ENCODE measurements at regions not wholly inside any gene's neighbourhood (a gene's known extent, or its start where the extent isn't known, plus 50 kb on each side); places are given as distances from the start of the nearest gene placed in this dataset.

DNA sequence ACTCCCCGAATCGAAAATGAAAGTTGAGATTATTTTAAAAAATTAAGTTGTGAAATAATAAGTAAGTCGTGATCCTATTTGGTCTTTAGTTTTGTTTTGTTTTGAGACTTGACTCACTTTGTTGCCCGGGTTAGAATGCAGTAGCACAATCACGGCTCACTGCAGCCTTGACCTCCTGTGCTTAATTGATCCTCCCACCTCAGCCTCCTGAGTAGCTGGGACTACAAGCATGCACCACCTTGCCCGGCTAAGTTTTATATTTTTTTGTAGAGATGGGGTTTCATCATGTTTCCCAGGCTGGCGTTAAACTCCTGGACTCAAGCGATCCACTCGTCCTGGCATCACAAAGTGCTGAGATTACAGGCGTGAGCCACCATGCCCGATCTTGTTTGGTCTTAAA is 326.2 kb downstream of the MYCN start:
- no peak for FAIRE-seq

DNA sequence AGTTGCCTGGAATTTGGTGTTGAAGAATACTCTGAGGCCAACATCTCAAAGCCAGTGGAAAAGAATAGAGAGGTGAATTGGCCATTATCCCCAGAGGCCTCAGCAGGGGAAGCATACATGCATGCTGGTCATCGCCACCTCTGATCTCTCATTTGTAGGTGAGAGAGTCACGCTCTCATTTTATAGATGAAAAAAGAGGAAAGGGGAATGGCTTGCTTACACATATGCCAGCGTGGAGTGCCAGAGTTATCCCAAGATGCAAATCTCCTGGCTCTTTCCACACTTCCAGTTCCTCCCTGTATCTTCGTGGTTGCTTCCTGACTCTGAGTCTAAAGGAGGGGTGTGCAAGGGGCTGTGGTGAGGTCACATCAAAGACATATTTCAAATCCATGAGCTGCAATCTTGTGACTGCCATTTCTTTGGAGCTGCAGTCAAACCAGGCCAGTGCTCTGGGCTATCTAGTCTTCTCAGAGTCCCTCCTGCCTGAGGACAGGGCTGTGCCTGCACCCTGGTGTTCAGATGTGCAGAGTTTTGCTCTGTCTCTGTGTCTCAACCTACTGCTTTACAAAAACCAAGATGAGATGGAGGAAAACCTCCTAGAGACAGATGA is 324.7 kb downstream of the MYCN start:
- FAIRE-seq (no peak), DNase-seq (ENCODE audit: low read depth) (no peak)
- Histone ChIP-seq H3K36me3 (ENCODE audit: control insufficient read depth, insufficient read depth, low read length) (no peaks in the 10 kb centered on the region), H3K4me3 (ENCODE audit: low read depth, low read length) (no peak overlapping the region), H3K27me3 (ENCODE audit: control insufficient read depth, insufficient read depth, low read length) (peaks cover 4% of the 10 kb centered on the region)
- TF ChIP-seq, protein P1, sequence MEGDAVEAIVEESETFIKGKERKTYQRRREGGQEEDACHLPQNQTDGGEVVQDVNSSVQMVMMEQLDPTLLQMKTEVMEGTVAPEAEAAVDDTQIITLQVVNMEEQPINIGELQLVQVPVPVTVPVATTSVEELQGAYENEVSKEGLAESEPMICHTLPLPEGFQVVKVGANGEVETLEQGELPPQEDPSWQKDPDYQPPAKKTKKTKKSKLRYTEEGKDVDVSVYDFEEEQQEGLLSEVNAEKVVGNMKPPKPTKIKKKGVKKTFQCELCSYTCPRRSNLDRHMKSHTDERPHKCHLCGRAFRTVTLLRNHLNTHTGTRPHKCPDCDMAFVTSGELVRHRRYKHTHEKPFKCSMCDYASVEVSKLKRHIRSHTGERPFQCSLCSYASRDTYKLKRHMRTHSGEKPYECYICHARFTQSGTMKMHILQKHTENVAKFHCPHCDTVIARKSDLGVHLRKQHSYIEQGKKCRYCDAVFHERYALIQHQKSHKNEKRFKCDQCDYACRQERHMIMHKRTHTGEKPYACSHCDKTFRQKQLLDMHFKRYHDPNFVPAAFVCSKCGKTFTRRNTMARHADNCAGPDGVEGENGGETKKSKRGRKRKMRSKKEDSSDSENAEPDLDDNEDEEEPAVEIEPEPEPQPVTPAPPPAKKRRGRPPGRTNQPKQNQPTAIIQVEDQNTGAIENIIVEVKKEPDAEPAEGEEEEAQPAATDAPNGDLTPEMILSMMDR (IDR thresholded peaks at IDR 0.05; ENCODE audit: insufficient read depth, low read length, severe bottlenecking) = no peak

More for the DNA sequence above, 326.2 kb downstream of the MYCN start:
- Histone ChIP-seq H3K4me3 (ENCODE audit: low read depth, low read length) (no peak overlapping the region), H3K27me3 (ENCODE audit: control insufficient read depth, insufficient read depth, low read length) (peaks cover 2% of the 10 kb centered on the region), H3K36me3 (ENCODE audit: control insufficient read depth, insufficient read depth, low read length) (no peaks in the 10 kb centered on the region)
- TF ChIP-seq, protein P1 (IDR thresholded peaks at IDR 0.05; ENCODE audit: insufficient read depth, low read length, severe bottlenecking) = no peak
- DNase-seq (ENCODE audit: low read depth) = no peak

DNA sequence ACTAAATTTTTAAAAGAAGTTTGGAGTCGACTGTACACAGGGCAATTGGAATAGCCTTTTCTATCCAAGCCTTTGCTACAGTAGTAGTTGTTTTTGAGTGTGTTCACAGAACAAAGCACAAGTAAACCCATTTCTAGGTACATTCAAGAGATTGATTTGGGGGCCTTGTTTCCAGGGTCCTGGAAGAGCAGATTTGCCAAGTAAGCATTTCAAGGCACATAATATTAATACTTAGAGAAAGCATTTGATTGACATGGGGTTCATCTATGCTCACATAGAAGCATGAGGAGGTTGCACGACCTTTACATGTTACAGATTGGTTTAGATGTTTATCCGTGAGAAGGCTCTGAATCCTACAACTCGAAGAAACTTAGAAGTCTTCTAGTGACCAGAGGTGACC is 324.1 kb downstream of the MYCN start:
- no peak overlapping the region for H3K4me3 ChIP-seq (ENCODE audit: low read depth, low read length)
- peaks cover 4% of the 10 kb centered on the region for H3K27me3 ChIP-seq (ENCODE audit: control insufficient read depth, insufficient read depth, low read length)
- FAIRE-seq = no peak
- H3K36me3 ChIP-seq (ENCODE audit: control insufficient read depth, insufficient read depth, low read length) = no peaks in the 10 kb centered on the region
- no peak for DNase-seq (ENCODE audit: low read depth)
- TF ChIP-seq, protein P1 (IDR thresholded peaks at IDR 0.05; ENCODE audit: insufficient read depth, low read length, severe bottlenecking) = no peak

- no peak for FAIRE-seq
- Histone ChIP-seq H3K36me3 (ENCODE audit: control insufficient read depth, insufficient read depth, low read length) (no peaks in the 10 kb centered on the region), H3K27me3 (ENCODE audit: control insufficient read depth, insufficient read depth, low read length) (peaks cover 4% of the 10 kb centered on the region), H3K4me3 (ENCODE audit: low read depth, low read length) (no peak overlapping the region)
- TF ChIP-seq, protein P1 (IDR thresholded peaks at IDR 0.05; ENCODE audit: insufficient read depth, low read length, severe bottlenecking) = no peak
- no peak for DNase-seq (ENCODE audit: low read depth)
These were observed 323.0 kb downstream of the MYCN start for GRCh38 chr2:16263241-16263890.

DNA sequence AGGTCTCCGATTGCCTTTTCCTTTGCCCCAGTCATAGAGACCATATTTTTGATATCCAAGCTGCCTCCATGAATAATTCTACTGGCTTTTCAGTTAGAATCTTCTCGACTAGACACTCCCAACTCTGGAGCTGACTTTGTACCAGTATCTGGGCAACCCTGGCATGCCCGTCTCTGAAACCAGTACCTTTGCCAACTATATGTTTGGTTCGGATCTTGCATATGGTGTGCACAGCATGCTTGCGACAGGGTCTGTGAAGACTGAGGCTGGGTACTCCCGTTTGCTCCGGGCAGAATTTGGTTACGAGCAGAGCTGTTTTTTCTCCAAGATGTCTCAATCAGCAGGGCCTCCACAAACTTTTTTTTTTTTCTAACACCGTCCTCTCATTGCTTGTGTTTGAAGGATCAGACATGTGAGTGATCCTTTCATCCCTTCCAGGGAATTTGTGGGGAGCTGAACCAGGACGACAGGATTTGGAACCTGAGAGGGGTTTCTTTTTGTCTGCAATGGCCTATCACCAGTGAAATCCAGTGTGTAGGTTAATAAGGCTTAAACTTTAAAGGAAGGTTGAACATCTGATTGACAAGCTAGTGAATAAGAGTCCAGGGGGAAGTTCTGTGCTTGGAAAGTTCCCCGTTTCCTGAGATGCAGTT is 322.3 kb downstream of the MYCN start:
- FAIRE-seq = no peak
- H3K36me3 ChIP-seq (ENCODE audit: control insufficient read depth, insufficient read depth, low read length) = no peaks in the 10 kb centered on the region
- DNase-seq (ENCODE audit: low read depth) = no peak
- TF ChIP-seq, protein P1 (IDR thresholded peaks at IDR 0.05; ENCODE audit: insufficient read depth, low read length, severe bottlenecking) = no peak
- H3K4me3 ChIP-seq (ENCODE audit: low read depth, low read length) = no peak overlapping the region
- peaks cover 6% of the 10 kb centered on the region for H3K27me3 ChIP-seq (ENCODE audit: control insufficient read depth, insufficient read depth, low read length)
